Stimulated activated naive CD4-positive, alpha-beta T cell treated with Interleukin-2 at 50 U/mL for 16 hours (primary cell): ENCODE measurements at regions not wholly inside any gene's neighbourhood (a gene's known extent, or its start where the extent isn't known, plus 50 kb on each side); places are given as distances from the start of the nearest gene placed in this dataset.
"Not testable (repeated sequence)": the region's sequence is repeated elsewhere in the genome, so short reads cannot be mapped to it uniquely, and the experiment has no call there.

Experiments used
- DNase-seq: peaks from one replicate; lab custom pipeline; 2025; lab: John Stamatoyannopoulos, UW

- DNase-seq = no peak
Observed at GRCh38 chr3:26280517-26280916, 342.1 kb upstream of the LRRC3B start.

GRCh38 chr3:26281284-26281985, 341.1 kb upstream of the LRRC3B start:
- no peak for DNase-seq

GRCh38 chr3:26284503-26284902, 338.1 kb upstream of the LRRC3B start:
- DNase-seq = not testable (repeated sequence)

- no peak for DNase-seq
Observed at GRCh38 chr3:26291840-26292239, 330.7 kb upstream of the LRRC3B start.

GRCh38 chr3:26292780-26293179, 329.8 kb upstream of the LRRC3B start:
- DNase-seq = no peak

GRCh38 chr3:26293329-26293844, 329.2 kb upstream of the LRRC3B start:
- DNase-seq = no peak

- DNase-seq = no peak
Observed at GRCh38 chr3:26307192-26307591, 315.4 kb upstream of the LRRC3B start.

GRCh38 chr3:26307787-26308186, 314.8 kb upstream of the LRRC3B start:
- no peak for DNase-seq

- DNase-seq = no peak
Observed at GRCh38 chr3:26308454-26308853, 314.1 kb upstream of the LRRC3B start.

- not testable (repeated sequence) for DNase-seq
Observed at GRCh38 chr3:26309536-26309935, 313.0 kb upstream of the LRRC3B start.

- DNase-seq = no peak
Observed at GRCh38 chr3:26312816-26313215, 309.8 kb upstream of the LRRC3B start.

GRCh38 chr3:26316472-26316871, 306.1 kb upstream of the LRRC3B start:
- DNase-seq = no peak

- DNase-seq = not testable (repeated sequence)
Observed at GRCh38 chr3:26323741-26324140, 298.8 kb upstream of the LRRC3B start.

GRCh38 chr3:26340001-26340400, 282.6 kb upstream of the LRRC3B start:
- no peak for DNase-seq

- no peak for DNase-seq
Observed at GRCh38 chr3:26343647-26344046, 278.9 kb upstream of the LRRC3B start.

- no peak for DNase-seq
Observed at GRCh38 chr3:26345613-26346012, 277.0 kb upstream of the LRRC3B start.

- no peak for DNase-seq
Observed at GRCh38 chr3:26346497-26346896, 276.1 kb upstream of the LRRC3B start.

GRCh38 chr3:26347150-26347549, 275.4 kb upstream of the LRRC3B start:
- DNase-seq = no peak

- no peak for DNase-seq
Observed at GRCh38 chr3:26350853-26351252, 271.7 kb upstream of the LRRC3B start.

- no peak for DNase-seq
Observed at GRCh38 chr3:26353097-26353496, 269.5 kb upstream of the LRRC3B start.

GRCh38 chr3:26358405-26358804, 264.2 kb upstream of the LRRC3B start:
- DNase-seq = no peak

GRCh38 chr3:26365706-26366105, 256.9 kb upstream of the LRRC3B start:
- no peak for DNase-seq

GRCh38 chr3:26368312-26368711, 254.3 kb upstream of the LRRC3B start:
- DNase-seq = no peak

- DNase-seq = no peak
Observed at GRCh38 chr3:26369133-26369532, 253.4 kb upstream of the LRRC3B start.
